Activated CD8-positive, alpha-beta T cell treated with anti-CD3 and anti-CD28 coated beads, Interleukin-2, amount 10 ng/mL, durations not matched to agents 7 days and 5 days (primary cell): ENCODE measurements at regions not wholly inside any gene's neighbourhood (a gene's known extent, or its start where the extent isn't known, plus 50 kb on each side); places are given as distances from the start of the nearest gene placed in this dataset.
"Not testable (repeated sequence)": the region's sequence is repeated elsewhere in the genome, so short reads cannot be mapped to it uniquely, and the experiment has no call there.

ENCODE experiments used
- ATAC-seq: fragments of 150-1000 bp; cut with Tn5 transposase; one replicate; pipeline ENCODE4 v1.10.0; 2021; ENCODE audit warnings: moderate library complexity
- CTCF ChIA-PET: fragments of 350-600 bp; sonication (Branson Sonifier 250); formaldehyde crosslinking; loops from one replicate; lab custom pipeline; 2021; ENCODE audit warnings: antibody characterized with exemption; lab: Charles Lee
- POLR2A ChIA-PET: fragments of 350-600 bp; sonication (Branson Sonifier 250); formaldehyde crosslinking; loops from one replicate; lab custom pipeline; 2021; ENCODE audit warnings: antibody characterized with exemption; lab: Charles Lee
- DNase-seq: peaks from one replicate; pipeline ENCODE4 v3.0.0-alpha.2; 2020
- H3K27ac Mint-ChIP-seq: one replicate; pipeline ENCODE4 v1.8.0; 2021; ENCODE audit warnings: mild to moderate bottlenecking, mixed read lengths
- H3K27me3 Mint-ChIP-seq: one replicate; pipeline ENCODE4 v1.8.0; 2021; ENCODE audit warnings: low read depth, mixed read lengths
- H3K36me3 Mint-ChIP-seq: one replicate; pipeline ENCODE4 v1.8.0; 2021; ENCODE audit warnings: low read depth, mixed read lengths
- H3K4me1 Mint-ChIP-seq: one replicate; pipeline ENCODE4 v1.8.0; 2021; ENCODE audit warnings: low read depth, mixed read lengths
- H3K4me3 Mint-ChIP-seq: one replicate; pipeline ENCODE4 v1.8.0; 2021; ENCODE audit warnings: mild to moderate bottlenecking, mixed read lengths
- H3K9me3 Mint-ChIP-seq: one replicate; pipeline ENCODE4 v1.8.0; 2022; ENCODE audit warnings: mixed read lengths; ENCODE audit not compliant: insufficient read depth

- ChIA-PET POLR2A (interaction anchor here (0.6 kb wide), 1 partner anchor 11 kb away, joined by 3 read pairs; no protein-coding TSS in a partner anchor), CTCF (no interaction called here)
- no peaks in the 10 kb centered on the region for H3K4me1 Mint-ChIP-seq
- no peak overlapping the region for H3K4me3 Mint-ChIP-seq
- DNase-seq (no peak), ATAC-seq (no peak)
- no peak overlapping the region for H3K27ac Mint-ChIP-seq
- no peaks in the 10 kb centered on the region for H3K36me3 Mint-ChIP-seq
- H3K9me3 Mint-ChIP-seq = no peaks in the 10 kb centered on the region
- H3K27me3 Mint-ChIP-seq = no peaks in the 10 kb centered on the region
Observed at GRCh38 chr2:48081317-48081628, 175.0 kb upstream of the FBXO11 start.

- Mint-ChIP-seq H3K9me3 (no peaks in the 10 kb centered on the region), H3K27ac (no peak overlapping the region), H3K4me1 (no peaks in the 10 kb centered on the region), H3K27me3 (peaks cover 10% of the 10 kb centered on the region), H3K4me3 (no peak overlapping the region), H3K36me3 (no peaks in the 10 kb centered on the region)
- DNase-seq = no peak
- ATAC-seq = no peak
- CTCF ChIA-PET = no interaction called here
- POLR2A ChIA-PET = no interaction called here
Observed at GRCh38 chr2:48085888-48086287, 179.6 kb upstream of the FBXO11 start.

- ChIA-PET POLR2A (no interaction called here), CTCF (interaction anchor here (1.0 to 1.6 kb wide), 3 partner anchors 16 to 231 kb away, joined by 3 to 4 read pairs (median 3); no protein-coding TSS in a partner anchor)
- no peak overlapping the region for H3K27ac Mint-ChIP-seq
- no peaks in the 10 kb centered on the region for H3K36me3 Mint-ChIP-seq
- DNase-seq = no peak
- no peak for ATAC-seq
- H3K4me3 Mint-ChIP-seq = no peak overlapping the region
- H3K9me3 Mint-ChIP-seq = no peaks in the 10 kb centered on the region
- no peaks in the 10 kb centered on the region for H3K4me1 Mint-ChIP-seq
- peaks cover 12% of the 10 kb centered on the region for H3K27me3 Mint-ChIP-seq
Observed at GRCh38 chr2:48088994-48089393, 182.7 kb upstream of the FBXO11 start.

GRCh38 chr2:48089644-48090043, 183.3 kb upstream of the FBXO11 start:
- H3K36me3 Mint-ChIP-seq = no peaks in the 10 kb centered on the region
- ChIA-PET POLR2A (no interaction called here), CTCF (interaction anchor here (1.0 to 1.6 kb wide), 3 partner anchors 15 to 231 kb away, joined by 3 to 4 read pairs (median 3); no protein-coding TSS in a partner anchor)
- no peak overlapping the region for H3K27ac Mint-ChIP-seq
- no peak overlapping the region for H3K4me3 Mint-ChIP-seq
- ATAC-seq (no peak), DNase-seq (no peak)
- no peaks in the 10 kb centered on the region for H3K4me1 Mint-ChIP-seq
- H3K27me3 Mint-ChIP-seq = peaks cover 12% of the 10 kb centered on the region
- no peaks in the 10 kb centered on the region for H3K9me3 Mint-ChIP-seq

GRCh38 chr2:48092846-48093803, 186.8 kb upstream of the FBXO11 start:
- H3K4me1 Mint-ChIP-seq = no peaks in the 10 kb centered on the region
- POLR2A ChIA-PET = no interaction called here
- no peak overlapping the region for H3K27ac Mint-ChIP-seq
- no peaks in the 10 kb centered on the region for H3K9me3 Mint-ChIP-seq
- no peak overlapping the region for H3K4me3 Mint-ChIP-seq
- no peaks in the 10 kb centered on the region for H3K36me3 Mint-ChIP-seq
- CTCF ChIA-PET = no interaction called here
- peaks cover 17% of the 10 kb centered on the region for H3K27me3 Mint-ChIP-seq
- DNase-seq (no peak), ATAC-seq (no peak)

- POLR2A ChIA-PET = not testable (repeated sequence)
Observed at GRCh38 chr2:48096765-48097164, 190.5 kb upstream of the FBXO11 start.

GRCh38 chr2:48098539-48098938, 192.2 kb upstream of the FBXO11 start:
- H3K27ac Mint-ChIP-seq = no peak overlapping the region
- no peaks in the 10 kb centered on the region for H3K36me3 Mint-ChIP-seq
- CTCF ChIA-PET = no interaction called here
- H3K4me1 Mint-ChIP-seq = no peaks in the 10 kb centered on the region
- H3K9me3 Mint-ChIP-seq = no peaks in the 10 kb centered on the region
- no peak for ATAC-seq
- POLR2A ChIA-PET = no interaction called here
- no peak for DNase-seq
- peaks cover 17% of the 10 kb centered on the region for H3K27me3 Mint-ChIP-seq
- H3K4me3 Mint-ChIP-seq = no peak overlapping the region

More at GRCh38 chr2:48096765-48097164, 190.5 kb upstream of the FBXO11 start:
- H3K9me3 Mint-ChIP-seq, H3K4me3 Mint-ChIP-seq, H3K4me1 Mint-ChIP-seq, DNase-seq, H3K36me3 Mint-ChIP-seq, ATAC-seq, H3K27ac Mint-ChIP-seq: not testable (repeated sequence)
- CTCF ChIA-PET = interaction anchor here (1.0 kb wide), 1 partner anchor 10 kb away, joined by 3 read pairs; no protein-coding TSS in a partner anchor
- peaks cover 17% of the 10 kb centered on the region for H3K27me3 Mint-ChIP-seq

- POLR2A ChIA-PET = no interaction called here
- CTCF ChIA-PET = interaction anchor here (1.1 to 6.0 kb wide), 6 partner anchors 9 to 312 kb away, joined by 3 to 60 read pairs (median 4); partner anchors contain the start of gene FBXO11
- no peaks in the 10 kb centered on the region for H3K9me3 Mint-ChIP-seq
Observed at GRCh38 chr2:48104418-48104817, 198.1 kb upstream of the FBXO11 start.

GRCh38 chr2:48105848-48106247, 199.6 kb upstream of the FBXO11 start:
- ATAC-seq (no peak), DNase-seq (no peak)
- H3K9me3 Mint-ChIP-seq = no peaks in the 10 kb centered on the region
- H3K4me1 Mint-ChIP-seq = peaks cover 11% of the 10 kb centered on the region
- ChIA-PET POLR2A (no interaction called here), CTCF (interaction anchor here (0.6 to 6.0 kb wide), 3 partner anchors 146 to 315 kb away, joined by 3 to 60 read pairs (median 6); no protein-coding TSS in a partner anchor)
- peaks cover 7% of the 10 kb centered on the region for H3K27me3 Mint-ChIP-seq
- no peaks in the 10 kb centered on the region for H3K36me3 Mint-ChIP-seq
- no peak overlapping the region for H3K4me3 Mint-ChIP-seq
- no peak overlapping the region for H3K27ac Mint-ChIP-seq

More at GRCh38 chr2:48104418-48104817, 198.1 kb upstream of the FBXO11 start:
- peaks cover 11% of the 10 kb centered on the region for H3K4me1 Mint-ChIP-seq
- H3K4me3 Mint-ChIP-seq = no peak overlapping the region
- no peaks in the 10 kb centered on the region for H3K36me3 Mint-ChIP-seq
- DNase-seq (no peak), ATAC-seq (no peak)
- no peak overlapping the region for H3K27ac Mint-ChIP-seq
- peaks cover 11% of the 10 kb centered on the region for H3K27me3 Mint-ChIP-seq

GRCh38 chr2:48107326-48107925, 201.1 kb upstream of the FBXO11 start:
- Mint-ChIP-seq H3K9me3 (no peaks in the 10 kb centered on the region), H3K36me3 (no peaks in the 10 kb centered on the region), H3K4me3 (no peak overlapping the region), H3K27me3 (peaks cover 3% of the 10 kb centered on the region), H3K4me1 (peaks cover 22% of the 10 kb centered on the region), H3K27ac (no peak overlapping the region)
- ATAC-seq (no peak), DNase-seq (no peak)
- ChIA-PET POLR2A (no interaction called here), CTCF (interaction anchor here (0.6 to 6.0 kb wide), 19 partner anchors 10 to 342 kb away, joined by 3 to 60 read pairs (median 4); partner anchors contain the start of gene FBXO11)

- Mint-ChIP-seq H3K36me3 (no peaks in the 10 kb centered on the region), H3K4me1 (peaks cover 26% of the 10 kb centered on the region)
Observed at GRCh38 chr2:48108455-48108854, 202.2 kb upstream of the FBXO11 start.

More at GRCh38 chr2:48108455-48108854, 202.2 kb upstream of the FBXO11 start:
- no peak for DNase-seq
- CTCF ChIA-PET = interaction anchor here (1.5 to 6.0 kb wide), 3 partner anchors 250 to 340 kb away, joined by 4 to 60 read pairs (median 14); no protein-coding TSS in a partner anchor
- Mint-ChIP-seq H3K27ac (no peak overlapping the region), H3K9me3 (no peaks in the 10 kb centered on the region), H3K27me3 (peaks cover 3% of the 10 kb centered on the region), H3K4me3 (no peak overlapping the region)
- POLR2A ChIA-PET = no interaction called here
- no peak for ATAC-seq
